PC-9 (cell line): ENCODE measurements at regions not wholly inside any gene's neighbourhood (a gene's known extent, or its start where the extent isn't known, plus 50 kb on each side); places are given as distances from the start of the nearest gene placed in this dataset.

ENCODE experiments used
- BruUV-seq: library from RNA; stranded (reverse); fragments of 400-500 nt; replicated peaks from 2 replicates; lab custom pipeline; 2021; lab: Mats Ljungman, UMichigan
- CTCF ChIA-PET: fragments of 300-600 bp; sonication (Branson Sonifier 250); formaldehyde crosslinking; loops from one replicate; lab custom pipeline; 2022; ENCODE audit warnings: antibody characterized with exemption; lab: Charles Lee
- POLR2A ChIA-PET: fragments of 300-600 bp; sonication (Branson Sonifier 250); formaldehyde crosslinking; loops from one replicate; lab custom pipeline; 2022; ENCODE audit warnings: antibody characterized with exemption; ENCODE audit not compliant: unreplicated experiment; lab: Charles Lee
- DNase-seq, 2 experiments: peaks; one replicate each; pipeline versions ENCODE4 v3.0.0 to v3.0.0-alpha.2; 2015 to 2022; ENCODE audit warnings: mixed read lengths in 1 of 2
- H2AFZ ChIP-seq: fragments of 200-600 bp; sonication (generic); 2 replicates; pipeline ENCODE4 v1.8.1; 2017; ENCODE audit warnings: antibody characterized with exemption
- H3F3A ChIP-seq: fragments of 200-600 bp; sonication (generic); 2 replicates; pipeline ENCODE4 v1.8.1; 2017; ENCODE audit warnings: antibody characterized with exemption, mild to moderate bottlenecking, low read depth; ENCODE audit not compliant: insufficient read depth
- H3K27ac ChIP-seq: fragments of 200-600 bp; sonication (generic); 2 replicates; pipeline ENCODE4 v1.6.1; 2016; ENCODE audit warnings: mixed run types
- H3K27me3 ChIP-seq: fragments of 200-600 bp; sonication (generic); 2 replicates; pipeline ENCODE4 v1.6.1; 2016; ENCODE audit warnings: low read depth, mixed run types; ENCODE audit not compliant: insufficient read depth
- H3K36me3 ChIP-seq: fragments of 200-600 bp; sonication (generic); 2 replicates; pipeline ENCODE4 v1.6.1; 2016; ENCODE audit warnings: low read depth, mixed run types
- H3K4me1 ChIP-seq: fragments of 200-600 bp; sonication (generic); replicated peaks from 2 replicates; pipeline ENCODE4 v1.6.1; 2016; ENCODE audit warnings: mixed run types; ENCODE audit not compliant: insufficient read depth
- H3K4me2 ChIP-seq: fragments of 200-600 bp; sonication (generic); 2 replicates; pipeline ENCODE4 v1.6.1; 2017; ENCODE audit warnings: mixed run types
- H3K4me3 ChIP-seq: fragments of 200-600 bp; sonication (generic); 2 replicates; pipeline ENCODE4 v1.6.1; 2016; ENCODE audit warnings: mixed run types
- H3K79me2 ChIP-seq: fragments of 200-600 bp; sonication (generic); 2 replicates; pipeline ENCODE4 v1.6.1; 2017; ENCODE audit warnings: low read depth, mixed run types
- H3K9me2 ChIP-seq: fragments of 200-600 bp; sonication (generic); 2 replicates; pipeline ENCODE4 v1.8.1; 2017; ENCODE audit warnings: mild to moderate bottlenecking; ENCODE audit not compliant: insufficient read depth
- H3K9me3 ChIP-seq: fragments of 200-600 bp; sonication (generic); 2 replicates; pipeline ENCODE4 v1.8.1; 2016; ENCODE audit warnings: low read depth; ENCODE audit not compliant: insufficient read depth
- H4K20me1 ChIP-seq: fragments of 200-600 bp; sonication (generic); 2 replicates; pipeline ENCODE4 v1.8.1; 2017; ENCODE audit not compliant: insufficient read depth
- EZH2 ChIP-seq: fragments of 200-600 bp; sonication (generic); IDR thresholded peaks from 2 replicates; pipeline ENCODE4 v1.8.0; 2017; ENCODE audit warnings: antibody characterized with exemption, low read depth
- intact Hi-C: fragments of 100-400 bp; cut with micrococcal nuclease; formaldehyde crosslinking; loops from one replicate; pipeline ENCODE4 v1.10.0; 2022; ENCODE audit not compliant: unreplicated experiment
- TF ChIP-seq, protein P1 (sequence below): fragments of 200-600 bp; sonication (generic); conservative IDR thresholded peaks from 2 replicates; pipeline ENCODE4 v1.6.1; 2017; ENCODE audit warnings: mixed run types, antibody characterized with exemption, mild to moderate bottlenecking, moderate library complexity

DNA sequence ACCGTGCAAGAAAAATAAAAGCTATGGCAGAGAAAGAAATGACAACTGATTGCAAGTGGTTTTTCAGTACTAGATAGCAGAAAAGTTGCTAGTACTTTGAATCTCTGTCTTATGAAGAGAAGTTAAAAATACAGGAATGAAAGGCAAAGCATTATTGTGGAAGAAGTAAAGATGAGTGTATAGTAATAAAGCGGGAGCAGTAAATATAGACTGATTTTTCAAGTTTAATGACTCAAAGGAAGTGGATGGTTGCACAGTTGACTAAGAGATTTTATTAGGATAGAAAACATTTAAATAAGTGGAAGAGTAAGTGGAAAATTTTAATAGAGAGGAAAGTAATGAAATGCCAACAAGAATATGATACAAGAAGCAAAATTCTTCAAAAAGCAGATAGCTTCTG, 1076.1 kb upstream of the CADM2 start:
- intact Hi-C loops, result no loop called here
- Histone ChIP-seq H4K20me1 (no peaks in the 10 kb centered on the region), H3K27me3 (no peaks in the 10 kb centered on the region), H3K4me2 (no peak overlapping the region), H3K4me1 (no peaks in the 10 kb centered on the region), H3K27ac (no peak overlapping the region), H3K4me3 (no peak overlapping the region), H3K9me3 (no peaks in the 10 kb centered on the region), H3K9me2 (no peaks in the 10 kb centered on the region), H2AFZ (no peak overlapping the region), H3F3A (no peaks in the 10 kb centered on the region), H3K36me3 (no peaks in the 10 kb centered on the region), H3K79me2 (no peaks in the 10 kb centered on the region)
- ChIA-PET POLR2A (no interaction called here), CTCF (no interaction called here)
- TF ChIP-seq, protein P1, sequence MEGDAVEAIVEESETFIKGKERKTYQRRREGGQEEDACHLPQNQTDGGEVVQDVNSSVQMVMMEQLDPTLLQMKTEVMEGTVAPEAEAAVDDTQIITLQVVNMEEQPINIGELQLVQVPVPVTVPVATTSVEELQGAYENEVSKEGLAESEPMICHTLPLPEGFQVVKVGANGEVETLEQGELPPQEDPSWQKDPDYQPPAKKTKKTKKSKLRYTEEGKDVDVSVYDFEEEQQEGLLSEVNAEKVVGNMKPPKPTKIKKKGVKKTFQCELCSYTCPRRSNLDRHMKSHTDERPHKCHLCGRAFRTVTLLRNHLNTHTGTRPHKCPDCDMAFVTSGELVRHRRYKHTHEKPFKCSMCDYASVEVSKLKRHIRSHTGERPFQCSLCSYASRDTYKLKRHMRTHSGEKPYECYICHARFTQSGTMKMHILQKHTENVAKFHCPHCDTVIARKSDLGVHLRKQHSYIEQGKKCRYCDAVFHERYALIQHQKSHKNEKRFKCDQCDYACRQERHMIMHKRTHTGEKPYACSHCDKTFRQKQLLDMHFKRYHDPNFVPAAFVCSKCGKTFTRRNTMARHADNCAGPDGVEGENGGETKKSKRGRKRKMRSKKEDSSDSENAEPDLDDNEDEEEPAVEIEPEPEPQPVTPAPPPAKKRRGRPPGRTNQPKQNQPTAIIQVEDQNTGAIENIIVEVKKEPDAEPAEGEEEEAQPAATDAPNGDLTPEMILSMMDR, result no peak
- TF ChIP-seq EZH2, result no peak
- no peak for DNase-seq
- BruUV-seq, result no TSS peak

DNA sequence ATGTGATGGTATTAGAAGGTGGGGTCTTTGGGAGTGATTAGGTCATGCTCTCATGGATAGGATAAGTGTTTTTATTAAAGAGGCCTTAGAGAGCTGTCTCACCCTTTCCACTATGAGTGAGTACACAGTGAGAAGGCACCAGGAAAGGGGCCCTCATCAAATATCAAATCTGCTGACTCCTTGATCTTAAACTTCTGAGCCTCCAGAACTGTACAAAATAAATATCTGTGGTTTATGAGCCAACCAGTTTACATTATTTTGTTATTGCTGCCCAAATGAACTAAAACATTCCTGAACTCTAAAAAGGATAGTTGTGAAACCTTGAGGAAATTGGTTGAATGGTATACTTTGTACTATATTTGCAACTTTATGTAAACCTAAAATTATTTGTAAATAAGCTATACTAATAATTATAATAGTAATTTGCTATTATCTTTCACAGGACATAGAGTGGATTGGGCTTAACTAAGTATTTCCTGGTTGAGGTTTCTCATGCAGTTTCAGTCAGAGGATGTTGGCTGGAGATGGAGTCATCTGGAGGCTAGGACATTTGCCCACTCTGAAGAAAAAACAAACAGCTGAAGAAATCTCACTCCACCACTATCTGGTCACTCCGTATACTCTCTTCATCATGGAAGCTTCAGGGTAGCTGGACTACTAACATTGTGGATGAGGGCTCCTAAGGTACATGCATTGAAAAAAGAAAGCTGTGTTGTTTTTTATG, 1068.6 kb upstream of the CADM2 start:
- H2AFZ ChIP-seq, result no peak overlapping the region
- no peaks in the 10 kb centered on the region for H4K20me1 ChIP-seq
- no peaks in the 10 kb centered on the region for H3K27me3 ChIP-seq
- H3K4me3 ChIP-seq, result no peak overlapping the region
- CTCF ChIA-PET, result no interaction called here
- no peak overlapping the region for H3K27ac ChIP-seq
- POLR2A ChIA-PET, result no interaction called here
- intact Hi-C loops, result no loop called here
- no peaks in the 10 kb centered on the region for H3K9me2 ChIP-seq
- no peak overlapping the region for H3K4me2 ChIP-seq
- H3K4me1 ChIP-seq, result no peaks in the 10 kb centered on the region
- no peaks in the 10 kb centered on the region for H3F3A ChIP-seq
- no peaks in the 10 kb centered on the region for H3K36me3 ChIP-seq
- no peaks in the 10 kb centered on the region for H3K9me3 ChIP-seq
- TF ChIP-seq, protein P1, result no peak
- no peak for TF ChIP-seq EZH2
- no TSS peak for BruUV-seq
- no peaks in the 10 kb centered on the region for H3K79me2 ChIP-seq
- DNase-seq, result no peak

DNA sequence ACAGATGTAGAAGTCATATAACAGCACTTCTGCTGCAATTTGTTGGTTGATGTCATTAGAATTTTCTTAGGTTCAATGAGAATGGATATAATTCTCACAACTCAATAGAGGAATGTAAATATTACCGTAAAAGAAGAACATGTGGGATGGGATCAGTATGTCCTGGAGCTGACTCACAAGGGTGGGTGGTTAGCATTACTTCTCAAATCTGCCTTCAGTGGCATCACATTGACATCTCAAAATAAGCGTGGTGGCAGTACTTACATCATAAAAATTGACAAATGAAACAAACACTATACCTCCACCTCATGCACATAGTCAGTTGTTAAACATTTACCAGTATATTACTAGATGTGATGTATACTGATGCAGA, 1068.0 kb upstream of the CADM2 start:
- H3K9me2 ChIP-seq, result no peaks in the 10 kb centered on the region
- no peaks in the 10 kb centered on the region for H4K20me1 ChIP-seq
- ChIA-PET POLR2A (no interaction called here), CTCF (no interaction called here)
- BruUV-seq, result no TSS peak
- no peaks in the 10 kb centered on the region for H3K79me2 ChIP-seq
- H2AFZ ChIP-seq, result no peak overlapping the region
- H3K27me3 ChIP-seq, result no peaks in the 10 kb centered on the region
- no peaks in the 10 kb centered on the region for H3F3A ChIP-seq
- no peak overlapping the region for H3K4me3 ChIP-seq
- no peak for TF ChIP-seq EZH2
- TF ChIP-seq, protein P1, result no peak
- no peak overlapping the region for H3K27ac ChIP-seq
- no peak for DNase-seq
- H3K4me1 ChIP-seq, result no peaks in the 10 kb centered on the region
- H3K36me3 ChIP-seq, result no peaks in the 10 kb centered on the region
- no peaks in the 10 kb centered on the region for H3K9me3 ChIP-seq
- intact Hi-C loops, result no loop called here
- no peak overlapping the region for H3K4me2 ChIP-seq
